ENCODE measurements at regions not wholly inside any gene's neighbourhood (a gene's known extent, or its start where the extent isn't known, plus 50 kb on each side); places are given as distances from the start of the nearest gene placed in this dataset.

DNA sequence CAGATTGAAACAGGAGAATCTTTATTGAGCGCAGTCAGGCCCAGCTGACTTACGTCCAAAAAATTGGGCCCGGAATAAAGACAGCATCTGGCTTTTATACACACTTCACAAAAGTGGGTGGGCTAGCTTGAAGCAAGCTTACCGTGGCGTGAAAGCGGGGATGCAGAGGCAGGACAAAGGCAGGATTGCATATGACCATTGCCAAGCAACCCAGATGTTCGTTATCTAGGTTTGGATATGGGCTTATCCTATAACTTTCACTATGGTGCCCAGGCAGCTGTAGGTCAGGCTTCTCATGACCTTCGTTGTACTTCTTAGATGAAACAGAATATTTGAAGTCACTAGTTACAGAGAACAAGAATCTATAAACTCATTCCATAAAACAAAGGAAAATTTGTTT, 1575.6 kb upstream of the RAG2 start:
- TF ChIP-seq, protein P1, sequence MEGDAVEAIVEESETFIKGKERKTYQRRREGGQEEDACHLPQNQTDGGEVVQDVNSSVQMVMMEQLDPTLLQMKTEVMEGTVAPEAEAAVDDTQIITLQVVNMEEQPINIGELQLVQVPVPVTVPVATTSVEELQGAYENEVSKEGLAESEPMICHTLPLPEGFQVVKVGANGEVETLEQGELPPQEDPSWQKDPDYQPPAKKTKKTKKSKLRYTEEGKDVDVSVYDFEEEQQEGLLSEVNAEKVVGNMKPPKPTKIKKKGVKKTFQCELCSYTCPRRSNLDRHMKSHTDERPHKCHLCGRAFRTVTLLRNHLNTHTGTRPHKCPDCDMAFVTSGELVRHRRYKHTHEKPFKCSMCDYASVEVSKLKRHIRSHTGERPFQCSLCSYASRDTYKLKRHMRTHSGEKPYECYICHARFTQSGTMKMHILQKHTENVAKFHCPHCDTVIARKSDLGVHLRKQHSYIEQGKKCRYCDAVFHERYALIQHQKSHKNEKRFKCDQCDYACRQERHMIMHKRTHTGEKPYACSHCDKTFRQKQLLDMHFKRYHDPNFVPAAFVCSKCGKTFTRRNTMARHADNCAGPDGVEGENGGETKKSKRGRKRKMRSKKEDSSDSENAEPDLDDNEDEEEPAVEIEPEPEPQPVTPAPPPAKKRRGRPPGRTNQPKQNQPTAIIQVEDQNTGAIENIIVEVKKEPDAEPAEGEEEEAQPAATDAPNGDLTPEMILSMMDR (IDR thresholded peaks at IDR 0.05; ENCODE audit: unreplicated experiment): no peak
- H3K27me3 Mint-ChIP-seq (ENCODE audit: unreplicated experiment): no peaks in the 10 kb centered on the region
- H3K36me3 Mint-ChIP-seq (ENCODE audit: low read depth, unreplicated experiment): no peaks in the 10 kb centered on the region
- H3K4me1 Mint-ChIP-seq (ENCODE audit: unreplicated experiment): no peaks in the 10 kb centered on the region
- no peaks in the 10 kb centered on the region for H3K9me3 Mint-ChIP-seq (ENCODE audit: unreplicated experiment)
- H3K4me3 Mint-ChIP-seq (ENCODE audit: unreplicated experiment): no peak overlapping the region
- no peak overlapping the region for H3K27ac Mint-ChIP-seq (ENCODE audit: unreplicated experiment)
- no peak for DNase-seq (ENCODE audit: low spot score)

DNA sequence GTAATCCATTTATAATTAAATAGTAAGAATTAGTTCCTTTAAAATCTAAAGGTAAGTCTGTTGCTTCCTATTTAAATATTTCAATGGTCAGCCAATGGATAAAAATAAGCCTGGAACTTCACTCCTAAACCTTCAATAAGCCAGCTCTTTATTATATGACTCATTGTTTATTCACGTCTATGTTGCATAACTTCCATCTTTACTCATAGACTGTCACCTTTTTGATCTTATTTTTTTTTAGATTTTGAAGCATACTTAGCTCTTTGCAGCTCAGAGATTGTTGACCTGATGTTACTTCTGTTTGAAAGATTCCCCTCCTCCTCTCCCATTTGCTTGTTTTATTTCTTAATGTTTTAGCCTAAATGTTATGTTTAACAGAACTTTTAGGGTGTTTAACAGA, 1571.2 kb upstream of the RAG2 start:
- Mint-ChIP-seq H3K4me3 (ENCODE audit: unreplicated experiment) (no peak overlapping the region), H3K36me3 (ENCODE audit: low read depth, unreplicated experiment) (no peaks in the 10 kb centered on the region), H3K4me1 (ENCODE audit: unreplicated experiment) (no peaks in the 10 kb centered on the region), H3K27ac (ENCODE audit: unreplicated experiment) (no peak overlapping the region), H3K27me3 (ENCODE audit: unreplicated experiment) (no peaks in the 10 kb centered on the region), H3K9me3 (ENCODE audit: unreplicated experiment) (no peaks in the 10 kb centered on the region)
- TF ChIP-seq, protein P1 (IDR thresholded peaks at IDR 0.05; ENCODE audit: unreplicated experiment): no peak
- DNase-seq (ENCODE audit: low spot score): no peak

DNA sequence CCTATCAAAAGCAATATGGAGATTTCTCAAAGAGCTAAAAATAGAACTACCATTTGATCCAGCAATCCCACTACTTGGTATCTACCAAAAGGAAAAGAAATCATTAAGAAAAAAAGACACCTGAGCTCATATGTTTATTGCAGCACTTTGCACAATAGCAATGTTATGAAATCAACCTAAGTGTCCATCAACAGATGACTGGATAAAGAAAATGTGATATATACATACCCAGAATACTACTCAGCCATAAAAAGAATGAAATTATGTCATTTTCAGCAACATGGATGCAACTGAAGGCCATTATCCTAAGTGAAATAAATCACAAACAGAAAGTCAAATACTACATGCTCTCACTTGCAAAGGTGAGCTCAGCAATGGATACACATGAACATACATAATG, 1565.5 kb upstream of the RAG2 start:
- H3K36me3 Mint-ChIP-seq (ENCODE audit: low read depth, unreplicated experiment): no peaks in the 10 kb centered on the region
- H3K9me3 Mint-ChIP-seq (ENCODE audit: unreplicated experiment): no peaks in the 10 kb centered on the region
- TF ChIP-seq, protein P1 (IDR thresholded peaks at IDR 0.05; ENCODE audit: unreplicated experiment): no peak
- no peaks in the 10 kb centered on the region for H3K27me3 Mint-ChIP-seq (ENCODE audit: unreplicated experiment)
- no peak for DNase-seq (ENCODE audit: low spot score)
- no peak overlapping the region for H3K4me3 Mint-ChIP-seq (ENCODE audit: unreplicated experiment)
- no peak overlapping the region for H3K27ac Mint-ChIP-seq (ENCODE audit: unreplicated experiment)
- no peaks in the 10 kb centered on the region for H3K4me1 Mint-ChIP-seq (ENCODE audit: unreplicated experiment)

DNA sequence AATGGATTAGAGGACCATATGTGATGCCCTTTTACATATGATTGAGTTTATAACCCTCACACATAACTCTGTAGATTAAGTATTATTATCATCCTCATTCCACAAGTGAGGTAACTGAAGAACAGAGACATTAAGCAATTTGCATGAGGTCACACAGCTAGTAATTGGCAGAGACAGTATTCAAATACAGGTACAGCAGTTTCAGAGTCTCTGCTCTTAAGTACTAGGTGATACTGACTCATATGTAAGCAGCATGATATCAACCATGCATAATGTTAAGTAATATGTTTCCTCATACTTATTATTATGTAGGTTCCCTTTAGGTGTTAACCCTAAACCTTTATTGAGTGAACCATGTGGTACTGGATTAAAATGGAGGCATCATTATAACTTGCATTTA, 1562.4 kb upstream of the RAG2 start:
- H3K4me3 Mint-ChIP-seq (ENCODE audit: unreplicated experiment): no peak overlapping the region
- H3K9me3 Mint-ChIP-seq (ENCODE audit: unreplicated experiment): no peaks in the 10 kb centered on the region
- H3K36me3 Mint-ChIP-seq (ENCODE audit: low read depth, unreplicated experiment): no peaks in the 10 kb centered on the region
- no peak for DNase-seq (ENCODE audit: low spot score)
- H3K27me3 Mint-ChIP-seq (ENCODE audit: unreplicated experiment): no peaks in the 10 kb centered on the region
- H3K4me1 Mint-ChIP-seq (ENCODE audit: unreplicated experiment): no peaks in the 10 kb centered on the region
- H3K27ac Mint-ChIP-seq (ENCODE audit: unreplicated experiment): no peak overlapping the region
- TF ChIP-seq, protein P1 (IDR thresholded peaks at IDR 0.05; ENCODE audit: unreplicated experiment): no peak

DNA sequence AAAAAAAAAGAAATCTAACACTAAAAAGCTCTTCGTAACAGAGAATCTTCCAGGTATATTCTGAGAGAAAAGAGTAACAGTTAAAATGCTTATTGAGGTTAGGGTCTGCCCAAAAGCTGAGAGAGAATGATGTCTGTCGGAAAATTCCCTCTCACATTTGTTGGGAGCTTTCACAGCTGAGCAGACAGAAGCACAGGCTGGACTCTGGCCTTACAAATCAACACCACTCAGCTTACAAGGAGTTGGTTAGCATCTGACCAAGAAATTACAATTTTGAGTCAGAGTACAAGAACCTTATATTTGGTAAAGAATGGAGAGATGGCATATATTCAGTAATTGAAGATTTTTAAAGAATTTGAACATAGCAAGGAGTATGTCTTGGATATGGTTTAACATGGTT, 1561.0 kb upstream of the RAG2 start:
- Mint-ChIP-seq H3K4me1 (ENCODE audit: unreplicated experiment) (no peaks in the 10 kb centered on the region), H3K27me3 (ENCODE audit: unreplicated experiment) (no peaks in the 10 kb centered on the region), H3K9me3 (ENCODE audit: unreplicated experiment) (no peaks in the 10 kb centered on the region)

More for the DNA sequence above, 1561.0 kb upstream of the RAG2 start:
- no peak overlapping the region for H3K4me3 Mint-ChIP-seq (ENCODE audit: unreplicated experiment)
- no peaks in the 10 kb centered on the region for H3K36me3 Mint-ChIP-seq (ENCODE audit: low read depth, unreplicated experiment)
- no peak overlapping the region for H3K27ac Mint-ChIP-seq (ENCODE audit: unreplicated experiment)
- no peak for DNase-seq (ENCODE audit: low spot score)
- TF ChIP-seq, protein P1 (IDR thresholded peaks at IDR 0.05; ENCODE audit: unreplicated experiment): no peak
